Ishikawa (cell line): ENCODE measurements at regions not wholly inside any gene's neighbourhood (a gene's known extent, or its start where the extent isn't known, plus 50 kb on each side); places are given as distances from the start of the nearest gene placed in this dataset.

Experiments used
- CEBPB ChIP-seq: IDR thresholded peaks from 2 replicates; pipeline ENCODE4 v1.6.1; 2012
- CREB1 ChIP-seq: IDR thresholded peaks from 2 replicates; pipeline ENCODE4 v1.6.1; 2012; ENCODE audit warnings: low read depth
- EGR1 ChIP-seq: IDR thresholded peaks from 2 replicates; pipeline ENCODE4 v1.6.1; 2012
- EP300 ChIP-seq: IDR thresholded peaks from 2 replicates; pipeline ENCODE4 v1.6.1; 2012; ENCODE audit warnings: borderline replicate concordance
- FOXM1 ChIP-seq: IDR thresholded peaks from 2 replicates; pipeline ENCODE4 v1.6.1; 2012; ENCODE audit warnings: low read depth, borderline replicate concordance
- MAX ChIP-seq: IDR thresholded peaks from 2 replicates; pipeline ENCODE4 v1.6.1; 2012
- NFIC ChIP-seq: IDR thresholded peaks from 2 replicates; pipeline ENCODE4 v1.6.1; 2012
- RAD21 ChIP-seq: IDR thresholded peaks from 2 replicates; pipeline ENCODE4 v1.6.1; 2012; ENCODE audit warnings: low read depth
- REST ChIP-seq: IDR thresholded peaks from 2 replicates; pipeline ENCODE4 v1.6.1; 2012; ENCODE audit warnings: low read depth, mild to moderate bottlenecking
- TAF1 ChIP-seq: IDR thresholded peaks from 2 replicates; pipeline ENCODE4 v1.6.1; 2012; ENCODE audit warnings: low read depth, mild to moderate bottlenecking
- TCF12 ChIP-seq: IDR thresholded peaks from 2 replicates; pipeline ENCODE4 v1.6.1; 2012; ENCODE audit warnings: low read depth
- TEAD4 ChIP-seq: IDR thresholded peaks from 2 replicates; pipeline ENCODE4 v1.6.1; 2012
- USF1 ChIP-seq: IDR thresholded peaks from 2 replicates; pipeline ENCODE4 v1.6.1; 2012
- YY1 ChIP-seq: IDR thresholded peaks from 2 replicates; pipeline ENCODE4 v1.6.1; 2012; ENCODE audit warnings: low read depth
- ZBTB7A ChIP-seq: IDR thresholded peaks from 2 replicates; pipeline ENCODE4 v1.6.1; 2012; ENCODE audit warnings: low read depth

- TF ChIP-seq EP300 (no peak), MAX (no peak), TCF12 (no peak), ZBTB7A (no peak), TAF1 (no peak), NFIC (no peak), RAD21 (no peak), USF1 (no peak), FOXM1 (no peak), REST (no peak), TEAD4 (no peak), EGR1 (no peak), YY1 (no peak), CREB1 (no peak), CEBPB (no peak)
Observed at GRCh38 chr11:25252854-25253253, 756.0 kb downstream of the LUZP2 start.

GRCh38 chr11:25271301-25271700 lies 774.4 kb downstream of the LUZP2 start:
- TF ChIP-seq CREB1 (no peak), TEAD4 (no peak), USF1 (no peak), NFIC (no peak), REST (no peak), RAD21 (no peak)

GRCh38 chr11:25272214-25272613 lies 775.4 kb downstream of the LUZP2 start:
- TF ChIP-seq USF1: no peak

- TF ChIP-seq EP300: no peak
- TF ChIP-seq RAD21: no peak
- TF ChIP-seq USF1: no peak
- TF ChIP-seq CEBPB: no peak
- TF ChIP-seq ZBTB7A: no peak
- no peak for TF ChIP-seq TCF12
- TF ChIP-seq CREB1: no peak
- TF ChIP-seq MAX: no peak
- no peak for TF ChIP-seq YY1
- no peak for TF ChIP-seq NFIC
- TF ChIP-seq TAF1: no peak
- no peak for TF ChIP-seq EGR1
- no peak for TF ChIP-seq FOXM1
- TF ChIP-seq TEAD4: no peak
- no peak for TF ChIP-seq REST
Observed at GRCh38 chr11:25293166-25293565, 796.3 kb downstream of the LUZP2 start.

- TF ChIP-seq REST: no peak
- TF ChIP-seq CREB1: no peak
- 0 out of 2 replicates have a peak, but pooled peaks have one; percentile 25 for TF ChIP-seq CEBPB
- no peak for TF ChIP-seq EGR1
- no peak for TF ChIP-seq RAD21
- no peak for TF ChIP-seq EP300
Observed at GRCh38 chr11:25298450-25298849, 801.6 kb downstream of the LUZP2 start.
